Activated CD4-positive, alpha-beta T cell treated with anti-CD3 and anti-CD28 coated beads, Interleukin-10, Interleukin-2, amounts not matched to agents 100 ng/mL and 50 ng/mL, durations not matched to agents 16 hours and 8 hours (primary cell): ENCODE measurements at regions not wholly inside any gene's neighbourhood (a gene's known extent, or its start where the extent isn't known, plus 50 kb on each side); places are given as distances from the start of the nearest gene placed in this dataset.
A peak's percentile ranks its signal among the peaks of the same experiment; 100 is the strongest.
"Not testable (repeated sequence)": the region's sequence is repeated elsewhere in the genome, so short reads cannot be mapped to it uniquely, and the experiment has no call there.

Experiments used
- DNase-seq: peaks from one replicate; pipeline ENCODE4 v3.0.0-alpha.2; 2020

DNA sequence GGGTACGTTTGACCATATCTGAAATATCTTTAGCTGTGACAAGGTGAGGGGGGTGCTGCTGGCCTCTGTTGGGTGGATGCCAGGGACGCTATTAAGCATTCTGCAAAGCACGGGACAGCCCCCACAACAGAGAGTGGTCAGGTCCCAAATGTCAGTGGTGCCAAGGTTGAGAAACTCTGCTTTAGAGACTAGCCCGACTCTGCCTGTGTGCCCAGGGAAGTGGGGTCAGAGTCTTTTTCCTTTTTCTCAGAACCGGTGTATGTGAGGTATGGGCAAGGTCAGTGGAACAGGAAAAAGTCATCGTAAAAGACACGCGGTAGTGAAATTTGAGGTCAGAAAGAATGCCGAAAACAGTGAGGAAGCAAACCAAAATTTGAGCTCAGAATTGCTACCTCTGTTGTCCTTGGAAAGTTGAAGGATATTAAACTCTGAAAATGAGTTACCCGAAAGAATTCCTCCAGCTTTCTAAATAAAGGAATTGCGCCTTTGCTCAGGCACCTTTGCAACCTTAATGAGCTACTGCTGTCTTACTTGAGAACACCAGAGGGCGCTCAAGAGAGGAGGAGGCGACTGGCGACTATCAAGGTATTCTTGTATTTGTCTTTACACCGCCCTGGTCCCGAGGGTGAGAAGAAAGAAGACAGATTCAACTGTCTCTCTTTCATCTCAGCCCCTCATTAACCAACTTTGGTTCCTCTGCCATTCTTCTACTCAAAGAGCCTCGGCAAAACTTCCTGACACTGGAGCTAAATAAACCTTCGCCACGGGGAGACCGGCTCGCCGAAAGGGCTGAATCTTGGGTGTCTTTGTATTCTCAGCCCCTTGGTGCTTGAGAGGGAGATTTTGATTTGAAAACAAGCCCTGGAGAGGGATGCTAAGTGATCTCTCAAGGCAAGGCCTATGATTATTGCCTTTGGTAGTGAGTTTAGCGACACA, 85.4 kb upstream of the OLIG2 start:
- peak; percentile 58 for DNase-seq

DNA sequence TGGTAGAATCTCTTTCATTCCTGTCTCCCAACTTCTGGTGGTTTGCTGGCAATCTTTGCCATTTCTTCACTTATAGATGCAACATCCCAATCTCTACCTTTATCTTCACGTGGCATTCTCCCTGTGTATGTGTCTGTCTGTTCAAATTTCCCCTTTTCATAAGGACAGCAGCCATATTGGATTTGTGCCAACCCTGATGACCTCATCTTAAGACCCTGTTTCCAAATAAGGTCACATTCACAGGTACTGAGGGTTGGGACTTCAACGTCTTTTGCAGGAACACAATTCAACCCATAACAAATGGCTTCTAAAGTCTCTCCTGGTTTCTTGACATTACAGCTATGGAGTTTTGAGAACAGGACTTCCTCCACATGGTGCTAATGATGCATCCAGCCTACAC, 84.5 kb upstream of the OLIG2 start:
- no peak for DNase-seq

DNA sequence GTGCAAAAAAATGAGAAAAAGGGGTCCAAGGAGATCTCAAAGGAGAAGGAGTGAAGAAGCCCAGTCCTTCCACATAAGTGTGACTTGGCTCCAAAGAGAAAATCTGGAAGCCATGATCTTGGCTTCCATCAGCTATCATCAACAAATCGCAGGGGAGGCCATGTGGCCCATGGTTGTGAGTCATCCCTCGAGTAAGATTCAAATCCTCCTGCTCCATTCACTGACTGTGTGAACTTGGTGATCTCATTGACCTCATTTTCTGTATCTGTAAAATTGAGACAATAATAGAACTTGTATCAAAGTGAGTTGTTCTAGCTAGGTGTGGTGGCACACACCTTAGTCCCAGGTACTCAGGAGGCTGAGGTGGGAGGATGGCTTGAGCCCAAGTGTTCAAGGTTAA, 79.1 kb upstream of the OLIG2 start:
- peak; percentile 21 for DNase-seq

DNA sequence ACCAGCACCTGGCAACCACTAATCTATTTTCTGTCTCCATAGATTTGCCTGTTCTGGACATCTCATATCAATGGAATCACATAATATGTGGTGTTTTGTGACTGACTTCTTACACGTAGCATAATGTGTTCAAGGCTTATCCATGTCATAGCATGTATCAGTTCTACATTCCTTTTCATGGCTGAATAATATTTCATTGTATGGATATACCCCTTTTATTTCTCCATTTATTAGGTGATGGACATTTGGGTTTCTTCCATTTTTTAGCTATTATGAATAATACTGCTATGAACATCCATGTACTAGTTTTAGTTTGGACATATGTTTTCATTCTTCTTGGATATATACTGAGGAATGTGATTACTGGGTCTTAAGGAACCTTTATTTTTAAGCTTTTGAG, 78.0 kb upstream of the OLIG2 start:
- DNase-seq, result no peak

- no peak for DNase-seq
Observed at GRCh38 chr21:32949701-32950100, 76.0 kb upstream of the OLIG2 start.

DNA sequence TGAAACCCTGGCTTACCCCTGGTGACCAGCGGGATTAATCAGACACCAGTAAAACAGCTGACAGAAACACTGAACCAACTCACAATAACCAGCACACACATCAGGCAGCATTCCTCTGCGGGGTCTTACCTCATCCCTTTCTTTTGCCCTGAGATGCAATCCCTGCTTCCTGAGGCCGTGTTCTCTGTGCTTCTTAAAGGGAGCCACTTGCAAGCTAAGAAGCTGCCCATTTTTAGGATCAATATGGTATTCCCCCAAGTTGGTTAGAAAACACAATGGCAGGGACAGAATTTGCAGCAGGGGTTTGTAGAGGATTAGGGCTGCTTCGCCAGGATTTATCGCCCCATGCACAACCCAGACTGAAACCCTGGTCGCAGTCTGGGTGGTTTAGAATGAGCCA, 74.7 kb upstream of the OLIG2 start:
- no peak for DNase-seq

DNA sequence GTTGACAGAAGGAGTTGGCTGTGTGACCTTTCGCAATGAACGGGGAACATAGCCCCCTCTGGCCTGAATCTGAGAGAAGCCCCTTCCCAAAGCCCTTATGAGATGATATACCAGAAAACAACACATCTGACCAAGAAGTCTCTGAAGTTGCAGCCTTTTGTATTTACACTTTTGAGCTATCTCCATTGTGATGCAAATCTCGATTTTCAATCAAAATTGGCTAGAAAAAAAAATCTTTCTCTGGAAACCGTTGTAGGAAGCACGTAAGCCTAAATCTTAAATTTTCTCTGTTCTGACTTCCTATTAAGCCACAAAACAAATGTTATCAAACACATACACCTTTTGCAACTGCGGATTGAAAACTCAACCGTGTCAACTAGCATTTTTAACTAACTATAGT, 71.4 kb upstream of the OLIG2 start:
- no peak for DNase-seq

DNA sequence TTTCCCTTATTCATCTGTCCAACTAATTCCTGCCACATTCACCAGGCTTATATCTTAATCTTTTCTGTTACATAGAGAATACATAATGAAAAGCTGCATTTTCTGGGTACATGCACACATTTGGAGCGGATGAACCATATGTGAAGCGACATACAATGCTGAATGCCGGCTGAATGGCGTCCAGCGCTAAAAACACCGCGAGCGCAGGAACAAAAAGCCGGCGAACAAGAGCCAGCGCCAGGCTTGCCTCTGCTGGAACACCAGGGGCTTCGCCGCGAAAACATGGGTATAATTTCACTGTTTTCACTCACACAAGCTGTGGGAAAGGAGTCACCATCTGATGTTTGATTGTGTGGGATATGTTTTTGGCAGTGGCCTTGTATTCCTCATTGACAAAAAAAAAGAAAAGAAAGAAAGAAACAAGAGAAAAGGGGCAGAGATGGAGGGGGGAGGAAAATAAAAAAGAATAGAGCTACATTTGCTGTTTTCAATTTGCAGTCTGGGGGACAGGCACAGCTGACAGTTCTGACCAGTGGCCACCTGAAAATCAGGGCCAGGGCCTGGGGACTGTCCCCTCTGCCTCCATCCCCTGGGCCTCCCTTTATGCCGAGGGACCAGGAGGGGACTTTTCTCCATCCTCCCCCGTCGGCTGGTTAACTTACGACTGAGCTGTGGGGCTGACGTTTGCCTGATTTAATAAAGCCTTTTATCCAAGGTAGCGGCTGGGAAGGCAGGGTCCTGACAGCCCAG, 70.2 kb upstream of the OLIG2 start:
- no peak for DNase-seq

GRCh38 chr21:32956061-32956656, 69.6 kb upstream of the OLIG2 start:
- DNase-seq, result no peak

DNA sequence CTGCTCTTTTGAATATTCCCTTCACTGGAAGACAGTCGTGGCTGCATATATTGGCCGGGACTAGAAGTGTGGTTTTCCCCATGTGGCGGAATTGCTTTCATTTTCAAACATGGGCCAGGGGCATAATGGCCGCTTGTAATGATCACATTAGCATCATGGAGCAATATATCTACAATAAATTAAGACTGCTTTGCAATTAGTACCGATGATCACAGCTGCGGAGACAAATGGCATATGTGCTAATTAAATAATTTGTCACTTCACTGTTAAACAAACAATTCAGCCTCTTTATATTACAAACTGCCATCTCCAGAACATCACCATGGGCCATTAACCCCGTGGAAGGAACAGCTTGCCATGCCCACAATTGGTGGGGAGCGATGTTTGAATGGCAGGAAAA, 68.2 kb upstream of the OLIG2 start:
- DNase-seq, result no peak

GRCh38 chr21:32958288-32959002, 67.3 kb upstream of the OLIG2 start:
- DNase-seq, result no peak

- no peak for DNase-seq
Observed at GRCh38 chr21:32962268-32962667, 63.5 kb upstream of the OLIG2 start.

GRCh38 chr21:32965129-32965680, 60.5 kb upstream of the OLIG2 start:
- DNase-seq, result no peak

DNA sequence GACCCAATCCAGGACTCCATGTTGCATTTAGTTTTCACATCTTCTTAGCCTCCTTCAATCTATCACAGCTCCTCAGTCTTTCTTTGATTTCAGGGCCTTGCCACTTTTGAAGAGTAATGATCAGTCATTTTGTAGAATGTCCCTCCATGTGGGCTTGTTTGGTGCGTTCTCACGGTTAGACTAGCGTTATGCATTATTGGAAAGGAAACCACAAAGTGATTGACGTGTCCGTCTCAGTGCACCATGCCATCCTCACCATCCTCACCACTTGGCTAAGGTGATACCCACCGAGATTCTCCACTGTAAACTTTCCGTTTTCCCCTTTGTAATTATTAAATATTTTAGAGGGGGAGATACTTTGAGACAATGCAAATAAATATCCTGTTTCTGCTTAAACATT, 59.6 kb upstream of the OLIG2 start:
- no peak for DNase-seq

DNA sequence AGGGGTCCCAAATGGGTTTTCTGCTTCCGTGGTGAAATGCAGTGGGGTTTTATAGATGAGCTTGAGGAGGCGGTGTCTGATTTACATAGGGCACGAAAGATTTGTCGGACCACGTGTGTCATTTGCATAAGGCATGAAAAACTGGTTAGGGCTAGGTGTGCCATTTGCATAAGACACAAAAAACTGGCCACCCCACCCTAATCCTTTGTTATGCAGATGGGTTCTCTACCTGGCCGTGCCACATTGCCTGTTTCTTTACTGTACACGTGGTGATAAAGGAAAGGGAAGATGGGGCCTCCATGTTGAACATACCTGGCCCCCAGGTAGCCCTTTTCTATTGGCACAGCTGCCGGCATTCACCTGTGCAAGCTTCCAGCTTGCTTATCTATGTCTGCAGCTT, 57.6 kb upstream of the OLIG2 start:
- DNase-seq, result not testable (repeated sequence)

DNA sequence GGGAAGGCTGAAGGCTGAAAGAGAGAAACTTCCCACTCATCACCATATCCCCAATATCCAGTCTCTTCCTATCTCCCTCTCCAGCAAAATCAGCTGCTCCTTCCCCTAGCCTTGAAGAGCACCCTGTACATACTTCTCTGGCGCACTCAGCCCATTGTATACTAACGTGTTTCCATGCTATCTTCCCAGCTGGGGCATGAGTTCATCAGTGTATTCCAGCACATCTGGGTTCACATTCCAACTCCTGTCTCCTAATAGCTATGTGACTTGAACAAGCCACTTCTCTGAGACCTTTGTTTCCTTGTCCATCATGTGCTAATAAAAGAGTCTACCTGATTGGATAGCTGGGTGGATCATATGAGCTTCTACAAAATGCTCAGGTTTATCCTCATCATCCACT, 51.1 kb upstream of the OLIG2 start:
- DNase-seq, result no peak

GRCh38 chr21:32975811-32976431, 49.8 kb upstream of the OLIG2 start:
- no peak for DNase-seq
